MM.1S (cell line): ENCODE measurements at regions not wholly inside any gene's neighbourhood (a gene's known extent, or its start where the extent isn't known, plus 50 kb on each side); places are given as distances from the start of the nearest gene placed in this dataset.

Source experiments
- EZH2 ChIP-seq: fragments of 300-600 bp; sonication (generic); optimal IDR thresholded peaks from 2 replicates; pipeline ENCODE3; 2017; ENCODE audit warnings: low read depth, mild to moderate bottlenecking, antibody characterized with exemption, low read length, mixed read lengths
- TF ChIP-seq, protein P1 (sequence below): fragments of 300-600 bp; sonication (generic); IDR thresholded peaks from 2 replicates; pipeline ENCODE4 v1.5.1; 2016; ENCODE audit warnings: antibody characterized with exemption, low read length, mixed read lengths

DNA sequence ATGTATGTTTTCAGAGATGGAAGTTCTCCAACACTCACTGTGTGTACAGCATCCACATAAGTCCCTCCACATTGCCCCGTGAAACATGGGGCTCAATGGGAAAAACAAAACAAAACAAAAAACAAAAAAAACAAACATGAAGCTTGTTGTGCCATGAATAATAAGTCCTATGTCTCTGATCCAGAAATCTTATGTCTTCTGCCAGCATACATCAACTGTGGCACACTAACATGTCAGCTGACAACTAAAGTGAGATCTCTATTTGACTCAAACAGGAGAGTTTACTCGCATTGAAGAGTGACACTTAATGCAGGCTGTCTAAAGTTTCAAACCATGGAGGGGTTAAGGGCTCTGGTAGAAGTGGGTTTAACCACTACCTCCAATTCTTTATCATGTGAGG is 180.2 kb upstream of the ROBO1 start:
- TF ChIP-seq, protein P1, sequence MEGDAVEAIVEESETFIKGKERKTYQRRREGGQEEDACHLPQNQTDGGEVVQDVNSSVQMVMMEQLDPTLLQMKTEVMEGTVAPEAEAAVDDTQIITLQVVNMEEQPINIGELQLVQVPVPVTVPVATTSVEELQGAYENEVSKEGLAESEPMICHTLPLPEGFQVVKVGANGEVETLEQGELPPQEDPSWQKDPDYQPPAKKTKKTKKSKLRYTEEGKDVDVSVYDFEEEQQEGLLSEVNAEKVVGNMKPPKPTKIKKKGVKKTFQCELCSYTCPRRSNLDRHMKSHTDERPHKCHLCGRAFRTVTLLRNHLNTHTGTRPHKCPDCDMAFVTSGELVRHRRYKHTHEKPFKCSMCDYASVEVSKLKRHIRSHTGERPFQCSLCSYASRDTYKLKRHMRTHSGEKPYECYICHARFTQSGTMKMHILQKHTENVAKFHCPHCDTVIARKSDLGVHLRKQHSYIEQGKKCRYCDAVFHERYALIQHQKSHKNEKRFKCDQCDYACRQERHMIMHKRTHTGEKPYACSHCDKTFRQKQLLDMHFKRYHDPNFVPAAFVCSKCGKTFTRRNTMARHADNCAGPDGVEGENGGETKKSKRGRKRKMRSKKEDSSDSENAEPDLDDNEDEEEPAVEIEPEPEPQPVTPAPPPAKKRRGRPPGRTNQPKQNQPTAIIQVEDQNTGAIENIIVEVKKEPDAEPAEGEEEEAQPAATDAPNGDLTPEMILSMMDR, result no peak
- TF ChIP-seq EZH2, result no peak
